ENCODE measurements at regions not wholly inside any gene's neighbourhood (a gene's known extent, or its start where the extent isn't known, plus 50 kb on each side); places are given as distances from the start of the nearest gene placed in this dataset.
A peak's percentile ranks its signal among the peaks of the same experiment; 100 is the strongest.

DNA sequence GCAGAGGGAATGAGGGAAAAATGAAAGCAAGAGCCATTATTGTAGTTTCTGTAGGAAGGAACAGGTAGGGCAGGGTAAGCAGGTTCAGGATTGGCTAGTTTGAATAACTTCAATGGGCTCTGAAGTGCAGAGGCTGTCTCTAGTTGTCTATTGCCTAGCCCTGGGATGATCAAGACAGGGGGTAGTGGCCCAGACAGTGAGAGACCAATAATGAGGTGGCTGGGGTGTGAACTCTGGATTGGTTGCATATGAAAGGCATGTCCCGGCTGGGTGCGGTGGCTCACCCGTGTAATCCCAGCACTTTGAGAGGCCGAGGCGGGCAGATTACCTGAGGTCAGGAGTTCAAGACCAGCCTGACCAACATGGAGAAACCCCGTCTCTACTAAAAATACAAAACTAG is 67.5 kb upstream of the SLC38A11 start:
- Mint-ChIP-seq H3K4me3 (no peak overlapping the region), H3K9me3 (peaks cover 7% of the 10 kb centered on the region), H3K4me1 (peaks cover 2% of the 10 kb centered on the region), H3K27me3 (ENCODE audit: insufficient read depth) (no peaks in the 10 kb centered on the region), H3K36me3 (ENCODE audit: low read depth) (no peaks in the 10 kb centered on the region), H3K27ac (no peak overlapping the region)
- H3K27ac ChIP-seq (ENCODE audit: low read depth, low read length): no peak overlapping the region
- no peaks in the 10 kb centered on the region for H3K4me1 ChIP-seq (ENCODE audit: control insufficient read depth, insufficient read depth, low read length)
- H3K4me3 ChIP-seq (ENCODE audit: low read length): no peak overlapping the region
- peaks cover 4% of the 10 kb centered on the region for H3K9me3 ChIP-seq (ENCODE audit: control insufficient read depth, low read length)
- TF ChIP-seq, protein P1, sequence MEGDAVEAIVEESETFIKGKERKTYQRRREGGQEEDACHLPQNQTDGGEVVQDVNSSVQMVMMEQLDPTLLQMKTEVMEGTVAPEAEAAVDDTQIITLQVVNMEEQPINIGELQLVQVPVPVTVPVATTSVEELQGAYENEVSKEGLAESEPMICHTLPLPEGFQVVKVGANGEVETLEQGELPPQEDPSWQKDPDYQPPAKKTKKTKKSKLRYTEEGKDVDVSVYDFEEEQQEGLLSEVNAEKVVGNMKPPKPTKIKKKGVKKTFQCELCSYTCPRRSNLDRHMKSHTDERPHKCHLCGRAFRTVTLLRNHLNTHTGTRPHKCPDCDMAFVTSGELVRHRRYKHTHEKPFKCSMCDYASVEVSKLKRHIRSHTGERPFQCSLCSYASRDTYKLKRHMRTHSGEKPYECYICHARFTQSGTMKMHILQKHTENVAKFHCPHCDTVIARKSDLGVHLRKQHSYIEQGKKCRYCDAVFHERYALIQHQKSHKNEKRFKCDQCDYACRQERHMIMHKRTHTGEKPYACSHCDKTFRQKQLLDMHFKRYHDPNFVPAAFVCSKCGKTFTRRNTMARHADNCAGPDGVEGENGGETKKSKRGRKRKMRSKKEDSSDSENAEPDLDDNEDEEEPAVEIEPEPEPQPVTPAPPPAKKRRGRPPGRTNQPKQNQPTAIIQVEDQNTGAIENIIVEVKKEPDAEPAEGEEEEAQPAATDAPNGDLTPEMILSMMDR (conservative IDR thresholded peaks at IDR 0.05): no peak
- H3K36me3 ChIP-seq (ENCODE audit: control insufficient read depth, insufficient read depth, low read length): no peaks in the 10 kb centered on the region
- DNase-seq: peak; percentile 56
- WGBS, 2 experiments (ENCODE audit: insufficient coverage in 1 of 2, insufficient read length in 1 of 2): 92% methylated on average over 6 of the region's 6 CpGs; no CpG with 5 or more reads in 1 of the 2 experiments
- no peaks in the 10 kb centered on the region for H3K27me3 ChIP-seq (ENCODE audit: control insufficient read depth, insufficient read depth, low read length, poor library complexity, severe bottlenecking)
- H3K9ac ChIP-seq (ENCODE audit: extremely low read depth, low read length, poor library complexity, severe bottlenecking): no peak overlapping the region

DNA sequence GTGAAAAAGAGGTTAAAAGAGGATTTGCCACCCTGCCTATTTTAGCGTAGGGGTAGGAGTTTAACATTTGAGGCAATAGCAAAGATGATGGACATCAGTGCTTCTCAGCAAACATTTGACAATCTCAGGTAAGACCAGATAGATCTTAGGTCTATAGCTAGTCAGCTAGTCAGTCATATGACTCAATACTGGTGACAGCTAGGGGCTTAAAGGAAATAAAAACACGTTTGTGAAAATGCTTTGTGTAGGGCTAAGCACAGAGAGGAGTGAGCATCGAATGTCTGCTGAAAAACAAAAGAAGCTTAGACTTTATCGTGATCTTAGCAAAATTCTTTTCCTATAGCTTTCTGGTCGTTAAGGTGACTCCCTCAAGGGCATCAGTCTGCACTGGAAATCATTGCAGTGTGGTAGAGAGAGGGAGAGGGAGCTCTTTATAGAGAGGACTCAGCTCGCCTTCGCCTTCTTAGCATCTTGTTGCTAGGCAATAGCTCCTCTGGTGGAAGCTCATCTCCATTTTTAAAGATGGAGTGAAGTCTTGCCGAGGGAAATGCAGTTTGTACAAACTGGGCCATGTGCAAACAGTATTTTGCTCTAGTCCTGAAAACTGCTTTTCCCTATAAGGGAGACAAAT is 62.8 kb upstream of the SLC38A11 start:
- Histone ChIP-seq H3K27ac (ENCODE audit: low read depth, low read length) (peak overlapping the region; percentile 29), H3K4me3 (ENCODE audit: low read length) (no peak overlapping the region), H3K27me3 (ENCODE audit: control insufficient read depth, insufficient read depth, low read length, poor library complexity, severe bottlenecking) (no peaks in the 10 kb centered on the region), H3K9ac (ENCODE audit: extremely low read depth, low read length, poor library complexity, severe bottlenecking) (no peak overlapping the region), H3K36me3 (ENCODE audit: control insufficient read depth, insufficient read depth, low read length) (no peaks in the 10 kb centered on the region), H3K4me1 (ENCODE audit: control insufficient read depth, insufficient read depth, low read length) (no peaks in the 10 kb centered on the region), H3K9me3 (ENCODE audit: control insufficient read depth, low read length) (no peaks in the 10 kb centered on the region)
- Mint-ChIP-seq H3K27me3 (ENCODE audit: insufficient read depth) (no peaks in the 10 kb centered on the region), H3K27ac (no peak overlapping the region), H3K36me3 (ENCODE audit: low read depth) (no peaks in the 10 kb centered on the region), H3K9me3 (peaks cover 2% of the 10 kb centered on the region), H3K4me3 (no peak overlapping the region), H3K4me1 (peaks cover 2% of the 10 kb centered on the region)
- DNase-seq: peak; percentile 67
- TF ChIP-seq, protein P1 (conservative IDR thresholded peaks at IDR 0.05): peak; percentile 17
- 40 to 52% methylated on average over 6 to 8 of the region's 8 CpGs for WGBS, 2 experiments (ENCODE audit: insufficient coverage in 1 of 2, insufficient read length in 1 of 2)

DNA sequence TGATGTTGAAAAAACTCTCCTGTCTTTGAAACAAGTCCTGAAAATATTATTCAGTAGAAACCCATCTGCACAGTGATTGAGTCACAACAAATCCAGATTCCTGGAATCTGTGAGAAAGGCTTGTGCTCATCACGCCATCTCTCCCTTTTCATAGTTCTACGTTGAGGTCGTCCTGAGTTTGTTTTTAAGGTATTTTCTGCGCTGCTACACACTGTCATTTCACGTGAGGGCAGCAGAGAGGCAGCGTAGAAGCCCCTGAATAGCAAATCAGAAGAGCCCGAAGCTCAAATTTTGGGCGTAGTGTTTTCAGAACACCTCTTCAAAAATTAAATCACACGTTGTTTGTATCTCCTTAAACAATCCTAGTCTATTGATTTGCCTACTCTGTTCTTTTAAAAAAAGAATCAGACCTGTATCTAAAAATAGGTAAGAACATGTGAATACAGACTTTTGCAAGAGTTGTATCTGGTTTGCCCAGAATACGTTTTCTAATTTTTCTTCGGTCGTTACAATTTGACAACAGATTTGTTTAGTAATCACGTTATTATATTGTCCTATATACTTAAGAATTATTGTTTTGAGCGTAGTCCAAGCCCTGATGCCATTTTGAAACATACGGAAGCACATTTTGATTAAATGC is 61.6 kb upstream of the SLC38A11 start:
- no peaks in the 10 kb centered on the region for H3K4me1 ChIP-seq (ENCODE audit: control insufficient read depth, insufficient read depth, low read length)
- Mint-ChIP-seq H3K27ac (no peak overlapping the region), H3K36me3 (ENCODE audit: low read depth) (no peaks in the 10 kb centered on the region), H3K27me3 (ENCODE audit: insufficient read depth) (no peaks in the 10 kb centered on the region), H3K4me1 (peaks cover 2% of the 10 kb centered on the region), H3K4me3 (no peak overlapping the region), H3K9me3 (peaks cover 2% of the 10 kb centered on the region)
- TF ChIP-seq, protein P1 (conservative IDR thresholded peaks at IDR 0.05): peak; percentile 84
- no peak overlapping the region for H3K4me3 ChIP-seq (ENCODE audit: low read length)
- H3K27me3 ChIP-seq (ENCODE audit: control insufficient read depth, insufficient read depth, low read length, poor library complexity, severe bottlenecking): no peaks in the 10 kb centered on the region
- H3K9ac ChIP-seq (ENCODE audit: extremely low read depth, low read length, poor library complexity, severe bottlenecking): no peak overlapping the region
- no peaks in the 10 kb centered on the region for H3K9me3 ChIP-seq (ENCODE audit: control insufficient read depth, low read length)
- peak; percentile 79 for DNase-seq
- 19 to 42% methylated on average over 9 to 15 of the region's 15 CpGs for WGBS, 2 experiments (ENCODE audit: insufficient coverage in 1 of 2, insufficient read length in 1 of 2)
- H3K27ac ChIP-seq (ENCODE audit: low read depth, low read length): no peak overlapping the region
- no peaks in the 10 kb centered on the region for H3K36me3 ChIP-seq (ENCODE audit: control insufficient read depth, insufficient read depth, low read length)

Measured in endodermal cell (in vitro differentiated cells).